Limb (tissue), 2 donors: ENCODE measurements at regions not wholly inside any gene's neighbourhood (a gene's known extent, or its start where the extent isn't known, plus 50 kb on each side); places are given as distances from the start of the nearest gene placed in this dataset.
A peak's percentile ranks its signal among the peaks of the same experiment; 100 is the strongest.

ENCODE experiments used
- DNase-seq, 2 donors: peaks; one replicate each; pipeline ENCODE4 v3.0.0-alpha.2; 2016; ENCODE audit errors: extremely low spot score in 2 of 2

DNA sequence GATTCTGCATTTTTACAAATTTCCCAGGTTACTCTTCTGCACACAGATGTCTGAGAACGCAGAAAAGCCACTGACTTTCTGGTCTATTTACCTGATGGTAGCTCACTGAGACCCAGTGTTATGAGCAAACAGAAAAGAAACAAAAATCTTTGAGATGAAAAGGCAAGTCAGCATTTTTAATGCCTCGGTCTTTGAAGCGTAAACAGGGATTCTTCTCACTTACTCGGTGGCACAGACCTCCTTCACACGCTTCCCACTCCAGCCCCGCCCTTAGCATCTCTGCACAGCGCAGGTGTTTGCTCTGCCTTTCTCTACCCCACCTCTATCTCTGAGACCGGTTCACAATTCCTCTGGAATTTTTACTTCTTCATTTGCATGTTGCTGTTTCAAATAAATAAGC lies 195.0 kb upstream of the IRX1 start:
- no peak for DNase-seq

- DNase-seq = no peak
Observed at GRCh38 chr5:3394891-3395599, 200.6 kb upstream of the IRX1 start.

- no peak for DNase-seq
Observed at GRCh38 chr5:3393920-3394597, 201.6 kb upstream of the IRX1 start.

GRCh38 chr5:3393122-3393919 lies 202.3 kb upstream of the IRX1 start:
- DNase-seq = no peak

- DNase-seq = peak in 1 of 2 donors; percentile 57
Observed at GRCh38 chr5:3392306-3392939, 203.2 kb upstream of the IRX1 start.

- DNase-seq = no peak
Observed at GRCh38 chr5:3391210-3391609, 204.4 kb upstream of the IRX1 start.

GRCh38 chr5:3389471-3390026 lies 206.1 kb upstream of the IRX1 start:
- DNase-seq = no peak

DNA sequence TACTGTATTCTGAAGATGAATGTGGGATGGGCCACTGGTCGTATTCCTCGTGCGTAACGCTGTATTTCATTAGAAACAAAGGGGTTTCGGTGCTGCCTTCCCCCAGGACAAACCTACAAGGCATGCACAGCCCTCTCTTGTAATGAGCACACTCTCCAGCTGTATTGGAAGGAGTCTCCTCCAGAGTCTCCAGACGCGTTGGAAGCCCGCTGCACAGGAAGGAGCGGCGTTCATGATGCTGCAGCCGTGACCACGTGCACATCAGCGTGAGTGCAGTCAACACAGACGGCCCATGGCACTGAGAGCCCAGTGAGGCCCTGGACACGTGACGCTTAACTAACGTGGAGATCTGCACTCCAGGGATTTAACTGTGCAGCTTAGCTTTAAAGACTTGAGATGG lies 209.0 kb upstream of the IRX1 start:
- DNase-seq = no peak

DNA sequence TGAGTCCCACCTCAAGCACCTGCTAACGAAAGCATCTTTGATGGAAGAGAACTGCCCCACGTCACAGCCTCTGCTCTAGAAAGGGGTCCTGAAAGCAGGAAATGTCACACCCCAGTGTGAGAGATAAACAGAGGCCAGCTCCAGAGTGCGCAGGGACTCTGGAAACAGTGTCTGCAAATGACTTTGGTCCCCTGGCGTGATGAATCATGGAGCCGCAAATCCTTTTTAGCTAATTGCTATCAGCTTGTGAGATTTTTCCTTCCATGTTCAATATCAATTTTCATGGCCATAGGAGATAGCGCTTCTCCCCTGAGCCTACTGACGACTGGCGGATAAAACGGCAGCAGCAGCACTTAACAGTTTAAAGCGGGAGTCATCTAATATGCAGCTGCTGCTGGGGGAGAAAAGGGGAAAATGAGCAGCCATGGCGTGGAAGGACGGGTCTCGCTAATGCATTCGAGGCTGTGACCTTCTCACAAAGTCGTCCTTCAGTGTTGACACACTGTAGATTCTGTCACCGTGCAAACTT lies 209.6 kb upstream of the IRX1 start:
- DNase-seq = no peak

DNA sequence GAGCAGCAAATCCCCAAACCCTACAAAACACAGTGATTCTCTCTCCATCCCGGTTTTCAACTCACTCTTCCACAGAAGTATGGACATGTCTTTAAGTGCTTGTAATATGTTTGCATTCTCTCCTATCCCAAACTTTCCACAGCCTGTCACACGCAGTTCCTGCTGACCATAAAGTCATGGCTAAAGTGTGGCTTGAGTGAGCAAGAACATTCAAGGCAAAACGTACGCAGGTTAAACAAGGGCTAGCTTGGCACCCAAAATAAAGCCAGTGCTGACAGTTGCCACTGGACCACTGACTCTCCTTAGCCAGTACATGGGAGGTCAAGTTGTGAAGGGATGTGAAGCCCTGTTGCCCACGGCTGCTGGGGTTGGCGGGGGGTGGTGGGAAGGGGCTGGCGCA lies 211.1 kb upstream of the IRX1 start:
- DNase-seq = no peak

- DNase-seq = no peak
Observed at GRCh38 chr5:3382782-3383181, 212.8 kb upstream of the IRX1 start.

DNA sequence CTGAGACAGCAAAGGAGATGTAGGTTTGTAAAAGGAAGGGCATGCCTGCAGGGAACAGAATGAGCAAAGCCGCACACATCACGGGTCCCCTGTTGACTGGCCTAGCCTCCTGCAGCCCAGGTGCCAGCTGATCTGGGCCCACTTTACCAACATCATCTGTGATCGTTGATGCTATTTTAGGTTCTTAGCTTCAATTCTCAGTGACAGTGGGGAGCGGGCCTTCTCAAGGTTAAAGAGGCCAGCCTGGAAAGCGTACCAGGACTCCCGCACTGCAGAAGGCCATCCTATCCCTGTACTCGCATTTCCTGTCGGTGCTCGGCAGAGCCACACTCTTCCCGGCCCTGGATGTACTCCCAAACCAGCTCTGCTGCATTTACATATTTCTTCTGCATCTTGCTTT lies 213.5 kb upstream of the IRX1 start:
- DNase-seq = no peak

DNA sequence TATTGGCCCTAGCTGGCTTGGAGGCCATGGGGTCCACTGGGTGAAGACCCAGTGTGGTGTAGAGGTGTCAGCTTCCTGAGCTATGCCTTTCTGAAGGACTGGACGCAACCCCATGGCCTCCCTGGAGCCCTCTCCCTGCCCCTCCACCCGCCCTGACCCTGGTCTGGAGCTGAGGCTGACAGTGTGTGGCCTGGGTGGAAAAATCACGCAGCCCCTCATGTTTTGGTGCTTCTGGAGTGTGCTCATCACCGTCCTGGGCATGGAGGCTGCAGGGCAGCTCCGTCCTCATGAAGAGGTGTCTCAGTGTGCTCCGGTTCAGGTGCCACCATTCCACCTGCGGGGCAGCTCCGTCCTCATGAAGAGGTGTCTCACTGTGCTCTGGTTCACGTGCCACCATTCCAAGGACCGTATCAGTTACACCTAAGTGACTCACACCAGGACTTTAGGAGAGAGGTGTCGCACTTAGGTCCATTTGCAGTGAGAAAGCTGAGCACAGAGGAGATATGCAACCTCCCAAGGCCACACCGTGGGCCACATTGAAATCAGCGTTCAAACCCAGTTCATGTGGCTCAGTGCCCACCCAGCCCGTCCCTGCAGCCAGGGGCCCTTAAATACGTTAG lies 214.3 kb upstream of the IRX1 start:
- no peak for DNase-seq

DNA sequence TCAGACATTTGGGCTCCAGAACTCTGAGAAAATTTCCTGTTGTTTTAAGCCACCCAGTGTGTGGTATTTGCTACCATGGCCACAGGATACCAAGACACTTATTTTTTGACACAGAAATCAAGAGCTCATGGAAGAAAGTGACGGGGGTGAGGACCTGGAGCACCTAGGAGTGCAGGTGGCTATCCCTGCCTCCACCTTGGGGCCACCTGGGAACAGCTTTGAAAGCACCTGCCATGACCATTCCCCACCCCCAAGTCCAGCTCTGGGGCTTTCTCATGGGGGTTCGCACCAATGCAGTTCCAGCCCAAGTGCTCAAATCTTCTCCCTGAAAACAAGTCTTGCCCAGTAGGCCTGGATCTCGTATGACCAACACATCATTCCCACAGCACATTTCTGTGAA lies 214.9 kb upstream of the IRX1 start:
- DNase-seq = no peak

DNA sequence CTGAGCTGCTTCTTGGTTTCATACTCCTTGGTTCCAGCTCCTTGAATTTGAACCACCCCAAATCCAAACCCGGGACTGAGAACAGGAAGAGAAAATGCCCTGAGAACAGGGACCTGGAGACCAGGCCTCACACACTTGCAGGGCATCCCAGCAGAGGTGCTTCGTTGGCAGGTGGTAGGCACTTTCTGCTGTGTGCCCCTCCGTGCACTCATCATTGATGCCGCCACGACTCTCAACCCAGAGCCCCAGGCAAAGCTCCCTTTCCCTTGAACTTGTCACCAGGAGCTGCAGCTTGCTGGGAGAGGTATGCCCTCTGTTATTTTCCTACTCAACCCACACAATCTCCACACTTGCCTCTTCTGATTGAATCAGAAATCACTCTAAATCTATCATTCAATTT lies 217.8 kb upstream of the IRX1 start:
- no peak for DNase-seq

GRCh38 chr5:3377176-3377575 lies 218.5 kb upstream of the IRX1 start:
- DNase-seq = no peak

DNA sequence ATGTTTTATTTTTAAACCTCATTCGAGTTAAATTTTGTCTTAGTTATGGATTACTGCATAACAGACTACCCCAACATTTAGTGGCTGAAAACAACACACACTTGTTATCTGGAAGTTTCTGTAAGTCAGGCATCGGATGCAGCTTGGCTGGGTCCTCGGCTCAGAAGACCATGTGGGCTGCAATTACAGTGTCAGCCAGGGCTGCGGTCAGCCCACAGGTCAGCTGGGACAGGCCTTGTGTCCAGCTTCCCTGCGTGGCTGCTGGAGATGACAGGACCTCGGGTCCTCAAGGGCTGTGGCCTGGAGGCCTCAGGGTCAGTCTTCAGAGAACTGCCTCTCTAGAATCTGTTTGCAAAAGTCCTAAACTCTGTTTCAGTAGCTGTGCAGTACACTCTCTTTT lies 219.0 kb upstream of the IRX1 start:
- DNase-seq = no peak

- DNase-seq = no peak
Observed at GRCh38 chr5:3375586-3376311, 219.9 kb upstream of the IRX1 start.

GRCh38 chr5:3373391-3373790 lies 222.2 kb upstream of the IRX1 start:
- DNase-seq = peak in 1 of 2 donors; percentile 4

DNA sequence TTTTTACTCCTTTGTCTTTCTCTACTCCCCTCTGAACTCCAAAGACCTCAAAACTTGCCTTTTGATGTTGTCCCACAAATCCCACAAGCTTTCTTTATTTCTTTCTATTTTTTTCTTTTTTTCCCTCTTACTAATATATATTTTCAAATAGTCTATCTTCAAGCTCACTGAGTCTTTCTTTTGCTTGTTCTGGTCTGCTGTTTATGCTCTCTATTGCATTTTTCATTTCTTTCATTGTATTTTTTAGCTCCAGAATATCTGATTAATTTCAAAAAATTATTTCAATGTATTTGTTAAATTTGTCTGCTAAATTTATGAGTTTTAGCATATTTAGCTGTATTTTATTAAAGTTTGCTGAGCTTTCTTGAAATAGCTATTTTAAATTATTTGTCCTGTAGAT lies 223.3 kb upstream of the IRX1 start:
- DNase-seq = no peak
